NCI-H128 (cell line): ENCODE measurements at regions not wholly inside any gene's neighbourhood (a gene's known extent, or its start where the extent isn't known, plus 50 kb on each side); places are given as distances from the start of the nearest gene placed in this dataset.
"Not testable (repeated sequence)": the region's sequence is repeated elsewhere in the genome, so short reads cannot be mapped to it uniquely, and the experiment has no call there.

Experiments
- DNase-seq: peaks from one replicate; lab custom pipeline; 2025; ENCODE audit not compliant: unreplicated experiment; lab: John Stamatoyannopoulos, UW

DNA sequence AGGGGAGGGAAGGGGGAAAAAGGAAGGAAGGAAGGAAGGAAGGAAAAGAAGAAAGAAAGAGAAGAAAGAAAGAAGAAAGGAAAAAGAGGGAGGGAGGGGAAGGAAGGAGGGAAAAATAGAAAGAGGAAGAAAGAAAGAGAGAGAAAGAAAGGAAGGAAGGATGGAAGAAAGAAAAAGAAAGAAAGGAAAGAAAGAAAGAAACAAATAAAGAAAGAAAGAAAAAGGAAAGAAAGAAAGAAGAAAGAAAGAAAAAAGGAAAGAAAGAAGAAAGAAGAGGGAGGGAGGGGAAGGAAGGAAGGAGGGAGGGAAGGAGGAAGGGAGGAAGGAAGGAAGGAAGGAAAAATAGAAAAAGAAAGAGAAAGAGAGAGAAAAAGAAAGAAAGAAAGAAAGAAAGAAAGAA, 315.8 kb upstream of the PIK3C3 start:
- DNase-seq: no peak

DNA sequence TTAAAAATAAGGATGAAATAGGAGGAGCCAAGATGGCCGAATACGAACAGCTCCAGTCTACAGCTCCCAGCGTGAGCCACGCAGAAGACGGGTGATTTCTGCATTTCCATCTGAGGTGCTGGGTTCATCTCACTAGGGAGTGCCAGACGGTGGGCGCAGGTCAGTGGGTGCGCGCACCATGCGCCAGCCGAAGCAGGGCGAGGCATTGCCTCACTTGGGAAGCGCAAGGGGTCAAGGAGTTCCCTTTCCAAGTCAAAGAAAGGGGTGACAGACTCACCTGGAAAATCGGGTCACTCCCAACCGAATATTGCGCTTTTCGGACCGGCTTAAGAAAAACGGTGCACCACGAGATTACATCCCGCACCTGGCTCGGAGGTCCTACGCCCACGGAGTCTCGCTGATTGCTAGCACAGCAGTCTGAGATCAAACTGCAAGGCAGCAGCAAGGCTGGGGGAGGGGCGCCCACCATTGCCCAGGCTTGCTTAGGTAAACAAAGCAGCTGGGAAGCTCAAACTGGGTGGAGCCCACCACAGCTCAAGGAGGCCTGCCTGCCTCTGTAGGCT, 323.2 kb upstream of the PIK3C3 start:
- not testable (repeated sequence) for DNase-seq

DNA sequence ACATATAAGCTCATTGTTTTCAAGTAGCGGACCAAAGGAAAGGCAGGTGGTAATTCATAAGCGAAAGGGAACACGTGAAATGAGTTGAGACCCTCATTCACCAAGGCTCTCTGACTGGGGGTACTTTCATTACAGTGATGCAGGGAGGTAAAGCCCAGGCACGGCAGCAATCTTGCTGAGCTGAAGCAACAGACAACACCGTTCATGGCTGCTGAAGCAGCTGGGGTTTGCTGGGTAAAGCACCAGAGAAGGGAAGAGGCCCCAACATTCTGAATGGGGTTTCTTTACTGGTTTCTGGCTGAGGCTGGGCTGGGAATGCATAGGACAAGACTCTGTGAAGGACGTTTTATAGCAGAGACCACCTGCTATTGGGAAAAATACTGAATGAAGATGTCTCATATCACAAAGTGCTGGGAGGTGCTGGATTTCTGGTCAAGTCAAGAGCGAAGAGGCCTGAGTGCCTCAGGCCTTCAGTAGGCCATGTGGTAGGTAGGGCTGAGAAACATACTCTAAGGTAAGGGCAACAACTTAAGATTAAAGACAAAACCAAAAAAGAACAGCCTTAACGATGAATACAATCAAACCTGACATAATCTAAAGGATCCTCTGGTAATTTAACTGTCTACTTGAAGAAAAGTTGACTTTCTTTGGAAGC, 324.7 kb upstream of the PIK3C3 start:
- DNase-seq: no peak

DNA sequence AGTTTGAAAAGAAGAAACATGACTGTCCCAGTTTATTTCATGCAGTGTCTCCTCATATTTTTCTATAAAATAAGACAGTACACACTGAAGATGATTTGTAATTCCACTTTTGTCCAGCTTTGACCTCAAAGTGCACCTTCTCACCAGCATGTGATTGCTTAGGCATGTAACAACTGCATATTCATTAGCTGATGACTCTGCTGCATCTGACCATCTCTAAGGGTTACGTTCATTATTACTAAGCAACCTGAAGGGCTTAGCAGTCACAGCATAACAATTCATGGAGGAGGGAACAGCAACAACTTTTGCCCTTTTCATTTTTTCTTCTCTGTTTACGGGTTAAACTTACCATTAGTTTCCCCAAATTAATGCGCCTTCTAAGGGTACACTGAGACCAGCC, 330.6 kb upstream of the PIK3C3 start:
- no peak for DNase-seq

DNA sequence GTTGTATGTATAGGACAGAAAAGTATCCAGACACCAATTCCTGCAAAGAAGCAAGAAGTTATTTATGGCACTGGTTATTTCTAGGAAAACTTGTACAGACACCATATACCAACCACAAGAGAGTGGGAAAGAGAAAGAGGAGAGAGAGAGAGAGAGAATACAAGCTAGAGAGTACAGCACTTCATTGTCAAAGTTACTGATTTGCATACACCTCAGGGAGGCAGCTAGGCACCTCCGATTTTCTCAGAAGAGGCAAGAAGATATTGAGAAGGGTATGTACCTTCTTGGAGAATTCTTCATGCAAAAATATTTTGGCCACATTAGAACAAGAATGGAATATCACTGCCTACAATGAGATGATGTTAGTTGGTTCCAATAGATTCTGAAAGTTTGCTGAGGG, 333.9 kb upstream of the PIK3C3 start:
- no peak for DNase-seq

DNA sequence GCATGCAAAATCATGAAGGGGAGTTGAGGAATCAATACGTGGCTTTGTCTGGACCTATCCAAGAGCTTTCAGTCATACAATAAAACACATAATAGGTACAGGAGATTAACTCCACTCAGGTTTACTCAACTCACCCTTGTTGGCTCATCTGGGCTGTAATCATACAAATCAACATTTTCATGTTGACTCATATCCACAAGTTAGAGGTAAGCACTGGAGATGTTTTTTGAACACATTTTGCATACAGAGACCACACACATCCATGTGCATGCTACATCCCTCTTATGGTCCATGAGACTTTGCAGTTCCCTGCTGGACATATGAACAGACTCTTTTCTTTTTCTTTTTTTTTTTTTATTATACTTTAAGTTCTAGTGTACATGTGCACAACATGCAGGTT, 336.9 kb upstream of the PIK3C3 start:
- no peak for DNase-seq

DNA sequence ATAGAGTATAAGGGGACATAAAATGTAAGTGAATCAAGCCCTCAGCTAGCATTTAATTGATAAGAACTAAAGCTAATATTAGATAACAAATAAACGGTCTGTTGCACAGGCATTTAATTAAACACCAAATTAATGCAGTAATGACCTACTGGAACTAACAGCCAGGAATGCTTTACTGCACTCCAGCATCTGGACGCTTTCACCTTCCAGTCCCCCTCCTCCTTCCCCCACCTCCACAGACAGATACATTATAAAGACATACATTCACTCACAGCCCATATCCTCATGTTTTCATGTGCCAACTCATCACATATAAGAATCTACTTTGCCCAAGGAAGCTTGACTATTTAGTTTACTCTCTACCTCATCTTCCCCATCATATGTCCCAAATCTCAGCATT, 337.4 kb upstream of the PIK3C3 start:
- no peak for DNase-seq

DNA sequence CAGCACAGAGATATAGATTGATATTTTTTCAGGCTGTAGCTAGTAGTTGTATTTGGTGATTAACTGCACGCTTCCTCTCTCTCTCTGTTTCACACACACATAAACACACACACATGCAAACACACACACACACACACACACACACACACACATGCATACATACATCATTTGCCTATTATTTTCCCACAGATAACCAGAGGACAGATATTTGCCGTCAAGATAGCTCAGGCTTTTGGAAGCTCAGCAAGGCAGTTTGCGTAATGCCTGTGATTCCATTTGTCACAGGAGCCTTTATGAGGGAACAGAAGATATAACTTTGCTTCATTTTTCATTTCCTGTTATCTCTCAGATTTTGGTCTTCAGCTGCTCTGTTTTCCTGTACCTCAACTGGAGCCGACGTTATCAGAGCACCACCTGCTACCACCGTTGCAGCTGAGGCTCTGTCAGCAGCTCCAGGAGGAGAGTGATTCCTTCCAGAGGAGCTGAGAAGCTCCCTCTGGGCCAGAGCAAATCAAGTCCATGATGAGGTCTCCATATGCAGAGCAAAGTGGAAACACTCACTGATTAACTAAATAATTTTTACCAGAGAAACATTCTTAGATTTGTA, 341.9 kb upstream of the PIK3C3 start:
- DNase-seq: no peak

DNA sequence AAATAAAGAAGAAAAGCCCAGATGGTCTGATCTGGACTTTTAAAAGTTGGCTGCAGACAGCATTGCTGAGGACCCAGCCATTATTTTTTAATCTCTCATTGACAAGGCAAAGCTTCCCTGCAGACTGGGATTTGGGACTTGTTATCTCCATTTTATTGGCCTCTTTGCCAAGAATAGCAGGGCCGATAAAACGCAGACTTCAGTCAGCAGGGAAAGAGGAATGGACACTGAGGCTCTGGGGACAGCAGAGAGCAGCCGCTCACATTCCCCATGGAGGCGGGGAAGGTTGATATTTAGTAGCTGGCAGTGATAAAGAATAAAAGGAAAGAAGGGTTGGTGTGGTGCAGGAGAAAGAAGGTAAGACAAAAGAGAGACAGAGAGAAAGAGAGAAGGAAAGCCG, 350.1 kb upstream of the PIK3C3 start:
- no peak for DNase-seq

DNA sequence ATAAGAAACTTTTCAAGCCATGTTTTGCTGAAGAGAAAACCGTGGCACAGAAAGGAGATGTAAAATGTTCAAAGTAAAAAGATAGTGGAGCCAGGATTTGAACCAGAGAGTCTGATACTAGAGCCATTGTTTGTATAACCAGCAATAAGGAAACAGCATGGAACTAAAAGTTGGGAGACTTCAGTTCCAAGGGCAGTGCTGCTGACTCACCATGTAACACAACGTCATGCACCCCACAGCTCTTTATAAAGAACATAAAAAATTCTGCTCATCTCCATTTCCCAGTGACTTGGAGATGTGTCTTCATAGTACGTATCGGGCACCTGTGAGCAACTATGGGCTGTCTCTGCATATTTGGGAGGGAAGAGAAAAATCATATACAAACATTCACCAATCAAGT, 353.0 kb upstream of the PIK3C3 start:
- DNase-seq: no peak

DNA sequence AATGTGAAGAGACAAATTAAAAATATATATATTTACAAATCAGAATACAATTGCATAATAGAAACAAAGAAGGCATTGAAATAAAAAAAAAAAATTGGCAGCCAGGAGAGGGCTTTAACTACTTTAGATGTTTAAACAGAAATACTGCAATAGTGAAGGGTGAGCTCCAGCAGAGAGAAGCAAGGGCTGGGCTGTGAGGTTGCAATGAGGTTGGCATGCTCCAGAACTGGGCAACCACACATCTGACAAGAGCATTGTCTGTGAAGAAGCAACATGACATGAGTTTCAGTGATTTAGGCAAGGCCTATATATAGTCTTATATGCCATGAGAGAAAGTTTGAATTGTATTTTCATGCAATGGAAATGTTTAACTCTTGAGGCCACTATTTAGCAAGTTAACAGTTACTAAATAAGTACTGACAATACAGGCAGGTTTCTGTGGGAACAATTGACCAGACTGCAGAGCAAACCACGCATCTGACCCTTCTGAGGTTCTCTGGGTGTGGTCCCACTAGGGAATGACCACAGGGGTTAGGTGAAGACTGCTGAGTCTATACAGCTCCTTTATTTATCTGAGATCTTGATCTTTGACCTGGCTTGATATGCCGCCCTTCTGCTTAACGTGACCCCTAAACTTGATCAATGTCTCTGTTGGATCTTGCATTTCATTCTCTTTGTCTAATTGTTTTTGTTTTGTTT, 354.2 kb upstream of the PIK3C3 start:
- DNase-seq: no peak

DNA sequence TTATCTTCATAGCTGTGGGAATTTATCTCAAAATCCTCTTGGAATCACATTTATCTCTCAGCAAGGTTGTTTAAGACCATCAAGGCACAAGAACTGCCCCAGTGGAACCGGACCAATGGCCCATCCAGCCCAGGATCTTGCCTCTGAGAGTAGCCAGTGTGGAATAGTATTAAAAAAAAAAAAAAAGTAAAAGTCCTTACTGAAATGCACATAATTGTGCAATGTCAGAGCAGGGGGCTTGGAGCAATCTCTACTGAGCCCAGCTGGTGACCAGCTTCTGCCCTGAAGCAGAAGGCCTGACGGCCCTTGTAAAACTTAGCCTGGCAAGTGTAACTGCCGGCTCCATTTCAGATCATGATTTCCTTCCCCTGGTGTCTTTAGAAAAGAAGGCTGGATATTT, 355.6 kb upstream of the PIK3C3 start:
- no peak for DNase-seq

DNA sequence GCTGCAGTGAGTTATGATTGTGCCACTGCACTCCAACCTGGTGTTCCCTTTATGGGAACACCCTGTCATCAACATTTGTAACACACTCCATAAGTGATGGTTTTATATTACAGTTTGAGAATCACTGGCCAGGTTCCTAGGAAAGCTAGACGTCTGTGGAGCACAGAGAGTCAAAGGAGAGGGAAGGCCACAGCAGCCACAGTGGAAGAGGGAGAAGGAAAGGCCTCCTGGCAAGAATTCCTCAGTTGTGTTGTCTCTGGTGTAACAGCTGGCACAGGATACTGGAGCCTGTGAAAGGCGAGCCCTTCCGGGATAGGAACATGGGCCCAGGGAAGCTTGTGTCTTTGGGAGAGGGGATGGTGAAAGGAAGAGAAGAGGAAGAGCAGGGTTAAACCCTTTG, 360.5 kb upstream of the PIK3C3 start:
- DNase-seq: no peak

DNA sequence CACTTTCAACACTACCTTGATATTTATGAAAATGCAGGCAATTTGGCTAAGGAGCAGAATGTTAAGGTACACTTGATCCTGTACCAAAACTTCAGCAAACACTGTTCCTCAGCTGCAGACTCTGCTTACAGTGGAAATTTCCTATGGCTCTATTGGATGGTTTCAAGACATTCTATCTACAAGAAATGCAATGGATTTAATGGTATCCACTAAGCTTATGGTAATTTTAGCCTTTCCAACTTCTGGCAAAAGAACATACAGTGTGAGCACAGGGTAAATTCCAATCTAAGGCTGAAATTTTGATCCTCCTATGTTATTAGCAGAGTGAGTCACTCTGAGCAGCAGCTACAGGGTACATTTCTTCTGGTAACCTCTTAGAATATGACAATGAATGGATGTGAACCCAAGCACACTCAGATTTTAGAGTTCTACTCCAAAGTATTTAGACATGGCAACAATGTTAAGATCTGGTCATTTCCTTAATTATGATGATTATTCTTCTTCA, 361.8 kb upstream of the PIK3C3 start:
- no peak for DNase-seq

DNA sequence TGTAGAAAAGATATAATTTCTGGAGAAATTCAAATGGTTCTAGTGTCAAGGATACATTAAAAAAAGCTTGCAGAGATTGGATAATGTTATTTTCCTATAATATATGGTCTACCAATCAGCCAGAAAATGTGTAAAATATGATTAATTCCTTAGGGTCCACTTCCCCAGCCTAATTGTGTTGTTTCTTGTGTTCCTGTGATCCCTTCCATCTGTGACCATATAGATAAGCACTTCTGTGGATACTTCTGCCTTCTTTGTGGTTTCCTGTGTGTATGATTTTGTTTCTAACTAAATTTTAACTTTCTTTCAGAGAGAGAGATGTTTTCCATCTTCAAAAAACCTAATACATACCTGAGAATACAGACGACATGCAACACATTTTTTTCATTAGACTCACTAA, 367.1 kb upstream of the PIK3C3 start:
- no peak for DNase-seq

DNA sequence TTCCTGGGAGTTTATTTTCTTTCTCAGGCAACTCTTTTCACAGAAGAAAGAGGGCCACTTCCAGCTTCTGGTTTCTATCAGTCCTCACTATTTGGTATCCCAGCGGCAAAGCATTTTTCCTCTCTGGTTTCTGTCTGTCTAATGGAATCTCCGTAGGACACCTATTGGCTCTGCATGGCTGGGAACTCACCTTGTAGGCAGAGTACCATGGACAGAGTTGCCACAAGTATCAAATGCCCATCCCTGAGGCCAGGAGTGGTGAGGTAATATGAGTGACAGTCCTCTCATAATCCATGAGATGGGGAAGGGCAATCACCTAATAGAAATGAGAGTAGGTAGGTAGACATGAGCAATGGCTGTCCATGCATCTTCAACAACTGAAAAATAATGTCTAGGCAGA, 369.5 kb upstream of the PIK3C3 start:
- DNase-seq: no peak

DNA sequence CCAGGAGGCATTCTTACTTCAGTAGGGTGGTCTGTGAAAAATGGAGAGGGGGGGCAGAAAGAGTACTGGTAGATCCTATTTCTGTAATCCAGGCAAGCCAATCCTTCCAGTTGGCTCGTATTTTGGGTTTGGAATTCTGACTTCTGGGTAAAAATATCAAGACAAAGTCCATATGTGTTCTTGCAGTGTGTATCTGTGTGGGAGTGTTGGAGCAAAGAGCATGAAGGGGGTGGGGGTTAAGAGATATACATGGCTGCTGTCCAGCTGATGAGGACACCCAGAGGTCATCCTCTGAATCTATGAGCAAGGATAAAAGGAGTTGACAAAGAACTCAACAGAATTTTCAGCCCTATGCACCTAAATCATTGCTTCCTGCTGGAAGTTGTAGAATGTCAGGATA, 375.8 kb upstream of the PIK3C3 start:
- DNase-seq: no peak

DNA sequence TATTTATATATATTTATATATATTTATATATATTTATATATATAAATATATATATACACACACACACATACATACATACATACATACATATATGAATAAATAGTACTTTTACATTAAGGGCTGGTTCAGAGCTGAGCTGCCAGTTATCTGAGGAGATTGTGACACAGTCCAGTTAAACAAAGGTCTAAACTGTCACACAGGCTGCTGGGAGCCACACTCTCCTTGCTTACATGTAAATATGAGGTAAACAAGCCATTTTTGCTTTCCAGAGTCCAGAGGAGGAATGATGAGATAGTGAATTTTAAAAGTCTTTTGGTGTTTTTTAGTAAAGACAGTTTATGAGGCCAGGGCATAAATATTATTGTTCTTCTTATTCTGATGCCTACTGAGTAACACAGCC, 377.5 kb upstream of the PIK3C3 start:
- no peak for DNase-seq

DNA sequence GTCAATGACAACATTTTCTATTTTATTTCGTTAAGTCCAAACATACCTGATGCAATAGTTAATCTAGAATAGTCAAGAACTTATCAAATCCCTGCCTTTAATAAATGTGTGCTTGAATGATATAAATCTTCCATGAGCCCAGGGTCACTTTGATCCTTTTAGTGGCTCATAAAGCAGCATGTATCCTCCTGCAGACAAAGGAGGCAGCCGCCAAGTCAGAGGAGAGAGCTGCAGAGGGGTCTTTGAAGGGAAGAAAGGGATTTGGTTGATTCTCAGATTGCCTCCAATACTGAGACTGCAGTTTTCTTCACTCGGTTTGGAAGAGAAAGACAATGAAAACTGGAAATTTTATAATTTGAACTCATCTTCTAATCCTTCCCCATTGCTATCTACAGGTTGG, 378.4 kb upstream of the PIK3C3 start:
- no peak for DNase-seq

DNA sequence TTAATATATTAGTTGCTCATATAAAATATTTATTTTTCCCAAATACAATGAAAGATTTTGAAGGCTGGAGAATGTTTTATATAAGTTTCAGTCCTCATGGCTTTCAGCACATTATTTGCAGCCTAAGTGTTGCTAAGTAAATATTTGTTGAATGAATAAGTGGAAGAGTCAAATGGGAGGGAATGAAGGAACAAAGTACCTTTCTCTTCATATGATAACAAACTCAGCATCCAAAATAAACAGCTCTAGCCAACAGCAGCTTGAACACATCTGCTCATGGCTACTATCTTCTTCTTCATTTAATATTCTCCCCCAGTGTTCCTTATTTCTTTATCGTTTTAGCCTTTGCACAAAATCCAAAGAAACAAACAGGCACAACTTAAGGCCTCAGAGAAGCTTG, 385.2 kb upstream of the PIK3C3 start:
- no peak for DNase-seq

DNA sequence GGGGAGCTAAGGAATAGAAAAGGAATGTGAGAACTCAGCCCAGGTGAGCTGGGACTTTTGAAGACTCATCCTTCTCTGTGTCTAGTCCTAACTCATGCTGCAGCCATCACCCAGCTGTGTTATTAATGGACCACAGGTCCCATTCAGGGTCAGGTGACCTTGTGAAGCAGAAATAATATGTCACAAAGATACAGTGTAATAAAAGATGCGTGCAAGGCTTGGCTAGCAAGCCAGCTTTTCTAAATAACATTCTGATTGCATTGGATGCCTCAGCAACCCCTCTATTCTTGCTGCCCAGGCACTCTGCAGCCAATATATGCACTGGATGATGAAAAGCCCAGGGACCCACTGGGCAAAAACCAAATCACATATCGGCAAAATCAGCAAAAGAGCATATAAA, 393.1 kb upstream of the PIK3C3 start:
- DNase-seq: no peak

DNA sequence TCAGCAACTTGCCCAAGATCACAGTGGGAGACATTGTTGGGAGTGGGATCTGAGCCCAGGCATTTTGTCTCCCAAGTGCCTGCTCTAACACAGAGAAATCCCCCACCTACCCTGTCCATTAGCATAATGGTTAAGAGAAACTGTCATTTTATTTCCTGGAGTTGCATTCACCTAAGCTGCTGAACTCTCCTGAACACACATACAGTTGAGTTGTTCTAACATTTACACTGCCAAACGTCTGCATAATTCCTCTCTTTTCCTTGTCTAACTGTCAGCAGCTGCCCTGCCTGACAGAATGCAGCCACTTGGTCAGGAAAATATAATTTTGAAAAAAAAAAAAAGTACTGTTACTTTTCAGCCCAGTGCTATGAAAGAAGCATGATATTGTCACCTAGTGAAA, 396.3 kb upstream of the PIK3C3 start:
- DNase-seq: no peak
